ENCODE measurements at regions not wholly inside any gene's neighbourhood (a gene's known extent, or its start where the extent isn't known, plus 50 kb on each side); places are given as distances from the start of the nearest gene placed in this dataset.

DNA sequence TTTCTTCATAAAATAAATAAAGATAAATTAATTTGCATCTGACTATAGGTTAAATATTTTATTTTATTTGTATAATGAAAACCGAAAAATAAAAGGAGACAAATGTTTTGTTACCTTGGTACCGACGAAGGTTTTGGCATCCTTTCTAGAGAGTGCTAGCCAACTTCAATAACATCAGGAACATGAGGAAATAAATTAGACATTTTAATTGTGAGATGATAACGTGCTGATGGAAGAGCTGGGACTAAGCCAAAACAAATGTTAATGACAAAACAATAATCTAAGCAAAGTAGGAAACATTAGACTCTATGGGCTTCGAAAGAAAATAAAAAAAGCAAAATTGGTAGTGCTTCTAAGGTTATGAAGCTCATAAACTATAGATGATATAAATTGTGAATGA is 201.0 kb downstream of the IRX2 start:
- no peak for FAIRE-seq
- H2BK15ac ChIP-seq (ENCODE audit: low read length), result no peak overlapping the region
- TF ChIP-seq, protein P1, sequence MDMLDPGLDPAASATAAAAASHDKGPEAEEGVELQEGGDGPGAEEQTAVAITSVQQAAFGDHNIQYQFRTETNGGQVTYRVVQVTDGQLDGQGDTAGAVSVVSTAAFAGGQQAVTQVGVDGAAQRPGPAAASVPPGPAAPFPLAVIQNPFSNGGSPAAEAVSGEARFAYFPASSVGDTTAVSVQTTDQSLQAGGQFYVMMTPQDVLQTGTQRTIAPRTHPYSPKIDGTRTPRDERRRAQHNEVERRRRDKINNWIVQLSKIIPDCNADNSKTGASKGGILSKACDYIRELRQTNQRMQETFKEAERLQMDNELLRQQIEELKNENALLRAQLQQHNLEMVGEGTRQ (IDR thresholded peaks at IDR 0.05; ENCODE audit: low read length), result no peak
- no peak for TF ChIP-seq EZH2 (IDR thresholded peaks at IDR 0.05; ENCODE audit: low read depth, low read length, severe bottlenecking)
- TF ChIP-seq HDAC2 (IDR thresholded peaks at IDR 0.05; ENCODE audit: borderline replicate concordance in 1 of 2, low read depth in 2 of 2, low read length in 2 of 2), result no peak
- TF ChIP-seq FOSL1 (IDR thresholded peaks at IDR 0.05; ENCODE audit: insufficient read depth, low read depth, low read length), result no peak
- TF ChIP-seq SP2 (IDR thresholded peaks at IDR 0.05; ENCODE audit: low read length), result no peak
- TF ChIP-seq RXRA (IDR thresholded peaks at IDR 0.05; ENCODE audit: insufficient read depth, low read depth, low read length), result no peak
- no peak for TF ChIP-seq MAFK (IDR thresholded peaks at IDR 0.05; ENCODE audit: low read depth, low read length)
- no peak for TF ChIP-seq CREB1 (IDR thresholded peaks at IDR 0.05)
- no peak for TF ChIP-seq EP300 (IDR thresholded peaks at IDR 0.05; ENCODE audit: borderline replicate concordance in 1 of 2, low read depth in 2 of 2, low read length in 2 of 2)
- no peak for TF ChIP-seq KDM4A (IDR thresholded peaks at IDR 0.05; ENCODE audit: low read depth, low read length, severe bottlenecking)
- TF ChIP-seq SIN3A (conservative IDR thresholded peaks at IDR 0.05 in 1 of 2, IDR thresholded peaks at IDR 0.05 in 1 of 2; ENCODE audit: low read depth in 1 of 2, low read length in 2 of 2), result no peak
- no peak for TF ChIP-seq POLR2AphosphoS5 (IDR thresholded peaks at IDR 0.05; ENCODE audit: low read depth, low read length)
- no peak for TF ChIP-seq EGR1 (IDR thresholded peaks at IDR 0.05; ENCODE audit: borderline replicate concordance, low read depth, low read length)

More for the DNA sequence above, 201.0 kb downstream of the IRX2 start:
- no peak overlapping the region for H3K9ac ChIP-seq (replicated peaks in 1 of 4; ENCODE audit: extremely low read depth in 1 of 4, low read depth in 3 of 4, low read length in 3 of 4)
- no peak overlapping the region for H2BK12ac ChIP-seq (ENCODE audit: low read depth, low read length)
- no peak overlapping the region for H3K14ac ChIP-seq (ENCODE audit: insufficient read length)
- no peaks in the 10 kb centered on the region for H3K36me3 ChIP-seq (ENCODE audit: control insufficient read depth in 2 of 4, insufficient read depth in 4 of 4, low read length in 3 of 4)
- no peak overlapping the region for H4K8ac ChIP-seq (ENCODE audit: extremely low read depth, insufficient read depth, low read length)
- no peaks in the 10 kb centered on the region for H3K79me2 ChIP-seq (ENCODE audit: control insufficient read depth in 1 of 2, insufficient read depth in 2 of 2, low read length in 2 of 2)
- no peak overlapping the region for H2AFZ ChIP-seq (ENCODE audit: low read length)
- ChIA-PET CTCF (ENCODE audit: partially characterized antibody) (no interaction called here), POLR2A (ENCODE audit: partially characterized antibody) (no interaction called here)
- no peaks in the 10 kb centered on the region for H4K20me1 ChIP-seq (replicated peaks in 1 of 2; ENCODE audit: control insufficient read depth in 1 of 2, insufficient read depth in 2 of 2, low read length in 2 of 2)
- no peak overlapping the region for H3K56ac ChIP-seq (replicated peaks; ENCODE audit: insufficient read length, low read depth, low read length)
- H3K9me3 ChIP-seq (ENCODE audit: insufficient read depth in 2 of 2, low read depth in 1 of 2, low read length in 1 of 2), result peaks cover 6 to 22% of the 10 kb centered on the region in 2 experiments
- H3K4me1 ChIP-seq (replicated peaks in 1 of 4; ENCODE audit: control insufficient read depth in 3 of 4, insufficient read depth in 4 of 4, low read length in 3 of 4), result no peaks in the 10 kb centered on the region
- no peak overlapping the region for H2BK20ac ChIP-seq (ENCODE audit: low read length)
- WGBS, 2 experiments (ENCODE audit: extremely low coverage in 1 of 2, insufficient coverage in 1 of 2, insufficient read length in 1 of 2, insufficient replicate concordance in 2 of 2, low coverage in 1 of 2, low lambda C conversion rate in 2 of 2, missing lambda C conversion rate in 1 of 2), result 94% methylated on average over 5 of the region's 5 CpGs; no CpG with 5 or more reads in 1 of the 2 experiments
- H3K4me2 ChIP-seq (ENCODE audit: insufficient read depth in 1 of 2, low read depth in 2 of 2, low read length in 2 of 2), result no peak overlapping the region
- no peak overlapping the region for H4K5ac ChIP-seq (ENCODE audit: insufficient read length, low read depth, low read length)
- no peaks in the 10 kb centered on the region for H3K23me2 ChIP-seq (ENCODE audit: low read depth, low read length)
- H2AK5ac ChIP-seq (ENCODE audit: low read depth, low read length), result no peak overlapping the region
- H2BK5ac ChIP-seq (ENCODE audit: low read depth, low read length), result no peak overlapping the region
- no peaks in the 10 kb centered on the region for H3K79me1 ChIP-seq (ENCODE audit: low read depth, low read length)
- H3K4me3 ChIP-seq (ENCODE audit: extremely low read depth in 1 of 4, insufficient read depth in 2 of 4, low read depth in 3 of 4, low read length in 4 of 4), result no peak overlapping the region
- no peak overlapping the region for H3K27ac ChIP-seq (ENCODE audit: low read depth, low read length)
- no peak overlapping the region for H4K91ac ChIP-seq (replicated peaks; ENCODE audit: insufficient read length, low read length)
- no peak overlapping the region for H3K18ac ChIP-seq (ENCODE audit: extremely low read depth, low read length)
- no peak for DNase-seq (ENCODE audit: low read depth in 1 of 2, low spot score in 2 of 2)
- no peak overlapping the region for H3K23ac ChIP-seq (ENCODE audit: insufficient read length)
- H2BK120ac ChIP-seq (replicated peaks; ENCODE audit: low read depth, low read length), result no peak overlapping the region
- no peak overlapping the region for H3K4ac ChIP-seq (replicated peaks; ENCODE audit: insufficient read length, low read depth, low read length)
- H3K27me3 ChIP-seq (replicated peaks in 1 of 4; ENCODE audit: control insufficient read depth in 3 of 4, extremely low read depth in 1 of 4, insufficient read depth in 3 of 4, low read length in 3 of 4), result no peaks in the 10 kb centered on the region

Measured in H1 (cell line).